ENCODE measurements at regions not wholly inside any gene's neighbourhood (a gene's known extent, or its start where the extent isn't known, plus 50 kb on each side); places are given as distances from the start of the nearest gene placed in this dataset.

DNA sequence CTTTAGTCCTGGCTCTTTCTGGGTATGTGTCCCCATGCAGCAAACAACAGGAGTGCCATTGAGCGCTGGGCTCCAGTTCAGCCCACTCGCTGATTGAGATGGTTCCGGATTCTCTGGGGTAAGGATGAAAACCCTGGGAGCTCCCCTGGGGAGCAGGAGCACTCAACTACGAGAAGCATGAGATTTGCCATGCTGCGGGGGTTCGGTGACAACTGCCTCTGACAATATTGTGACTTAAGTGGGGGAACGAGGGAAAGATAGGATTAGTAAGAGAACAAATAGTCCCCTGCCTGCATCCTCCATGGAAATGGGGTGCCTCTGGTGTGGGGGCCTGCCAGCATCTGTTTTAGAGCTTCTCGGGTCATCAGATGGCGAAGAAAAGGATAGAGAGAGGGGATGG, 123.6 kb upstream of the IPO9 start:
- no peak for TF ChIP-seq POLR2AphosphoS5 (IDR thresholded peaks at IDR 0.05; ENCODE audit: low read depth, low read length)
- TF ChIP-seq CTCF (IDR thresholded peaks at IDR 0.05), result no peak
- TF ChIP-seq, protein P1, sequence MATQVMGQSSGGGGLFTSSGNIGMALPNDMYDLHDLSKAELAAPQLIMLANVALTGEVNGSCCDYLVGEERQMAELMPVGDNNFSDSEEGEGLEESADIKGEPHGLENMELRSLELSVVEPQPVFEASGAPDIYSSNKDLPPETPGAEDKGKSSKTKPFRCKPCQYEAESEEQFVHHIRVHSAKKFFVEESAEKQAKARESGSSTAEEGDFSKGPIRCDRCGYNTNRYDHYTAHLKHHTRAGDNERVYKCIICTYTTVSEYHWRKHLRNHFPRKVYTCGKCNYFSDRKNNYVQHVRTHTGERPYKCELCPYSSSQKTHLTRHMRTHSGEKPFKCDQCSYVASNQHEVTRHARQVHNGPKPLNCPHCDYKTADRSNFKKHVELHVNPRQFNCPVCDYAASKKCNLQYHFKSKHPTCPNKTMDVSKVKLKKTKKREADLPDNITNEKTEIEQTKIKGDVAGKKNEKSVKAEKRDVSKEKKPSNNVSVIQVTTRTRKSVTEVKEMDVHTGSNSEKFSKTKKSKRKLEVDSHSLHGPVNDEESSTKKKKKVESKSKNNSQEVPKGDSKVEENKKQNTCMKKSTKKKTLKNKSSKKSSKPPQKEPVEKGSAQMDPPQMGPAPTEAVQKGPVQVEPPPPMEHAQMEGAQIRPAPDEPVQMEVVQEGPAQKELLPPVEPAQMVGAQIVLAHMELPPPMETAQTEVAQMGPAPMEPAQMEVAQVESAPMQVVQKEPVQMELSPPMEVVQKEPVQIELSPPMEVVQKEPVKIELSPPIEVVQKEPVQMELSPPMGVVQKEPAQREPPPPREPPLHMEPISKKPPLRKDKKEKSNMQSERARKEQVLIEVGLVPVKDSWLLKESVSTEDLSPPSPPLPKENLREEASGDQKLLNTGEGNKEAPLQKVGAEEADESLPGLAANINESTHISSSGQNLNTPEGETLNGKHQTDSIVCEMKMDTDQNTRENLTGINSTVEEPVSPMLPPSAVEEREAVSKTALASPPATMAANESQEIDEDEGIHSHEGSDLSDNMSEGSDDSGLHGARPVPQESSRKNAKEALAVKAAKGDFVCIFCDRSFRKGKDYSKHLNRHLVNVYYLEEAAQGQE (IDR thresholded peaks at IDR 0.05; ENCODE audit: insufficient read depth in 1 of 2, low read depth in 2 of 2, low read length in 1 of 2), result no peak
- TF ChIP-seq SIN3A (IDR thresholded peaks at IDR 0.05; ENCODE audit: borderline replicate concordance, insufficient read depth, low read depth, low read length), result no peak
